NCI-H1092 (cell line): ENCODE measurements at regions not wholly inside any gene's neighbourhood (a gene's known extent, or its start where the extent isn't known, plus 50 kb on each side); places are given as distances from the start of the nearest gene placed in this dataset.

Source experiments
- DNase-seq: peaks from one replicate; lab custom pipeline; 2025; lab: John Stamatoyannopoulos, UW

DNA sequence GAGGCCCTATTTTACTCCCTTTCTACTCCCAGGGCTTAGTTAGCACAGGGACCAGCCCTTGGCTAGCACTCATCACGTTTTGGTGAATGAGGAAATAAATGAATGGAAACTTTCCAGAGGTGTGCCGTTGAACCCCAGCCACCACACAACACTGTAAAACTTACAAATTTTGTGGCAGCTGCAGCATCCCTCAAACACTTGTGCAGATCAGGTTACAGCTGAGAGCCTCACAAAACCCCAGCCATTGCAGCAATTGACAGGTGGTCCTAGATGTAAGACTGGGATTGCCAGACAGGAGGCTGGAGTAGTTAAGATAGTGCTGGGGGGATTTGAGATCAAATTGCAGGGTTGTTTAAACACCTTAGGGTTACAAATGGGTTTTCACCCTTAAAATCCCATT, 482.2 kb upstream of the KIF2A start:
- no peak for DNase-seq

DNA sequence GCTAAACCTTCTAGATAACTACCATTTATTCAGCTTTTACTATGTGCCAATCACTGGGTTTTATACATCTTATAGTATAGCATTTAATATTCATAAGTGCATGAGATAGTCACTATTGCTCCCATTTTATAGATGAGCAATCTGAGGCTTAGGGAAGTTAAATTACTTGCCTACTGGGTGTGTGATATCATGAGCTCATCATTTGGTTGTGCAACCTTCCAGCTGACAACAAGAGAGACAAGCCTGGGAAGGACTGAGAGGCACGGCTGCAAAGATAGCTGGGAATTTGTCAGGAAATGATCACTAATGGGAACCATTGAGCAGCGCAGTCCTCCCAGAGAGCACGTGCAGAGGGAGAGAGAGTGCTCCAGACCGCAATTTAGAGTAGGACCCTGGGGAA, 481.6 kb upstream of the KIF2A start:
- DNase-seq: no peak

DNA sequence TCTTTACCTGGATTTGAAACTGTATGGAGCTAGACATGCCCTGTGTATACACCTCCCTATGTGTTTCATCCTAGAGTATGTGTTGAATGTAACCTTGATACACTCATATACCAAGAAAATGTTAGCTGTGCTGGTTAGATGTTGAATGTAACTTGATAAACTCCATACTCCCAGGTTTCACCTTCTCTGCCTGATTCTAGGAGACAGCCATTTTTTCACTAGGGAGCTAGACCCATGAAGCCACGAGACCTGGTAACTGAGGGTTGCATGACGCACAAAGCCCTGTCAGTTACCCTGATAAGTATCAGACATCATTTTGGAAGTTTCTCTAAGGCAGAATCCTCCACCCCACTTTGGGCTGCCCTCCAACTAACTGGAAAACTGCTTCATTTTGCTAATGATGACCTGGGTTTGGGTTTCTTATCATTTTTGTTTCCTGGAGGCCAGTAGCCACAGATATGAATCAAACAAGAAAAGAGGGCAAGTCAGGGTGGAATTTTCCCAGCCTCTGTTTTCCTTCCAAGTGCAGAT, 478.5 kb upstream of the KIF2A start:
- DNase-seq: no peak

DNA sequence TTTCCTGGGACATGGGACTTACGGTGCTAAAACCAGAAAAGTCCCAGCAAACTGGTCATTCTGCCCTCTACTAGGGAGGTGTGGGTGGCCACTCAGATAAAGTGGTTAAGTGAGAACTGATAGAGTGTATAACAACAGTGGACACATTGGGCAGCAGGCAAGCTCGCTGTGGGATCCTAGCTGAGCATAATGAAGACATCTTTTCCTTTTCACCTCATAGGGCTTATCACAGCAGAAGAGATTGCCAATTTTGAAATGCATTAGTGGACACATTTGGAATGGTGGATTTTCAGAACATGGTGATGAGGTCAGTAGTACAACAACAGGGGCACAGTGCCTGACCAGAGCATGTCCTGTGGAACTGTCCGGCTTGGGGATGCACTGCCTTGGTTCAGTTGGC, 477.1 kb upstream of the KIF2A start:
- no peak for DNase-seq

DNA sequence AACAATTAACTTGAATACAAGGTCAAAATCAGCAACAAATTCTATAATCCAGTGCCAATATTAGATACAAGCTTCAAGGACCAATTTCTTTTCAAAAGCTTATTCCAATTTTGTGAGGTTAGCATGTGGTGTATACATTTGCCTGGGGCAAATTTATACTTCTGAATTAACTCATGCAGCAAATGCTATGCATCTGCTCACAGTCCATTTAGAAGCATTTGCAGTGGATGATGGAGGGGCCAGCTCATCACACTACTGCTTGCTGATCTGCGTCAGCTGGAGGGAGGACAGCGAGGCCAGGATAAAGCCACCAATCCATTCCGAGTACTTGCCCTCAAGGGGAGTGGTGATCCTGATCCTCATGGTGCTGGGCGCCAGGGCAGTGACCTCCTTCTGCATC, 474.3 kb upstream of the KIF2A start:
- no peak for DNase-seq

DNA sequence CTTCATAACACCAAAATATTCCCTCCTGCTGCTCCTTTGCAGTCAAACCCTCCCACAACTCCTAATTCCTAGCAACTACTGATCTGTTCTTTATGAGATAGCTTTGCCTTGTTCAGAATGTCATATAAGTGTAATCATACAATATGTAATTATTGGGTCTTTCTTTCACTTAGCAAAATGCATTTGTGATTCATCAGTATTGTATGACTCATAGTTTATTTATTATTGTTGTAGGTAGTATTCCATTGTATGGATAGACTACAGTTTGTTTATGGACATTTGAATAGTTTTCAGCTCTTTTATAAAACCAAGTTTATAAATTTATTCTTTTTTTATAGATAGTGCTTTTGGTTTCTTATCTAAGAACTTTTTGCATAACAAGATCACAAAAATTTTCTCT, 468.2 kb upstream of the KIF2A start:
- no peak for DNase-seq

DNA sequence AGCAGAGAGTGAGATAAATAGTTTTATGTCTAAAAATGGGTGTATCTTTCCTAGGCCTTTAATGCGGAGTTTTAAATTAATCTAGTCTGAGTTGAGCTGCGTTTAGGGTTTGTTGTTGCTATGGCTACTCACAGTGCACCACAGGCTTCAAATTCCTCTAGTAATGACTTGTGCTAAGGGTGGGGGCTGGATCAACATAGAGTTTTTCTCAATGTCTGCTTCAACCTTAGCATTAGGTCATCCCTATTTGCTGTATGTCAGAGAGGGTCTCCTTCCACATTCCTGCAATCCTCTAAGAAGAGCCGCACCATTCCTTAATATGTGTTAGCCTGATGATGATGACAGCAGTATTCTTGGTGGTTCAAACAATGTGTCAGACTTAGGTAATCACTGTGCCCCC, 465.6 kb upstream of the KIF2A start:
- DNase-seq: no peak

DNA sequence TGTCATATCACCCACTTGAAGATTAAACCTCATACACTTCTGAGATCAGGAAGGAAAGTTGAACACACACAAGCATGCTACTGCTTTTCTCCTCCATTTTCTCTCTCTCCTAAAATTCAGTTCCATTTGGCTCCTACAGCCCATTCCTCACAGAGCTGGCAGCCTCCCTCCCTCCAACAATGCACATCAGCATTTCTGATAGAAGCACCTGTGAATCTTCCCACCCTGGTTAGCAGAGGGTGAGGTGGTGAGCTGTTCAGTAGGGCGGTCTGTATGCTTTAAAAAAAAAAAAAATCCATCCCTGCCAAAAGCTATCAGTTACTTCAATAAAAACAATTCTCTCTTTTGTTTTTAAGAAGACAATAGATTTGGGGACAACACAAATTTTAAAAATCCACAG, 463.2 kb upstream of the KIF2A start:
- no peak for DNase-seq

DNA sequence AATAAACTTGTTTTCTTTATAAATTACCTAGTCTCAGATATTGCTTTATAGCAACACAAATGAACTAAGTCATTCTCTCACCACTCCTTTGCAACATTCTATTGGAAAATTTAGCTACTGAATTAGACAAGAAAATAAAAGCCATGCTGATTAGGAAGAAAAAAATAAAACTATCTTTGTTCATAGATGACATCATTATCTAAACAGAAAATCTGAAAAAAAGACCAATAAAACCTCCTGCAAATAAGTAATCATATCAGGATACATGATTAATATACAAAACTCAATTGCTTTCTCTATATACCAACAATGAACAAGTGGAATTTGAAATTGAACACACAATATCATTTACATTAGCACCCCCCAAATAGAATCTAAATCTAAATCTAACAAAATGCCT, 455.3 kb upstream of the KIF2A start:
- DNase-seq: no peak

DNA sequence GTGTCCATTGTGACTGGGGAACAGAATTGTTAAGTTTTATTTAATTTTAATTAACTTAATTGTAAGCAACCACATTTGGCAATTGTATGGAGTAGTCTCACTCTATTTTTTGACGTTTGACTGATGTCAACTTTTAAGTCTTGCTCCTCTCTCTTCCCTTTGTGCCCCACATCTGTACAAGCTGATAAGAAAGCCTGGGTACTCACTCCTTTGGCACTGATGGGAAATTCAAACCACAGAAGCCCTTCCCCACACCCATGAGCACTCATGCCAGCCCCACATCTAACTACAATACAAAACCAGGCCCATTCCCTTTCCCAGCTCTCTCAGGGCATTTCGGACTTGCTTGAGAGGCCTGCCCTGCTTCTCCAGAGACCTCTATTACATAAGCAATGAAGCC, 451.5 kb upstream of the KIF2A start:
- DNase-seq: no peak

DNA sequence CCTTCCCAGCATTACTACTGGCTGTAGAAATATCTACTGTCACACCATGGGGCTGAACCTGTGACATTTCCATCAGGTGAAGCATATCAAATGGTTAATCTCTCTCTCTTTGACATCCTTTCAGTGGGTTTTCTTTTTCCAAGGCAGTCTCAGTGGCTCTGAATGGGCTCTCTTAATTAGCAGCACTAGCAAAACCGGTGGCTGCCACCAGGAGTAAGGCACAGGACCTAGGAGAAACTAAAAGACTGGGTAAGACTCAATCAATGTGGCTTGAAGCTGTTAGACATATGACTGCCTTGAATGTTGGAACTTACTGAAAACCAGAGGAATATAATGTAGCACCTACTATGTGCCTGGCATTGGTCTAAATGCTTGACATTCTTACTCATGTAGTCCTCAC, 445.0 kb upstream of the KIF2A start:
- no peak for DNase-seq

DNA sequence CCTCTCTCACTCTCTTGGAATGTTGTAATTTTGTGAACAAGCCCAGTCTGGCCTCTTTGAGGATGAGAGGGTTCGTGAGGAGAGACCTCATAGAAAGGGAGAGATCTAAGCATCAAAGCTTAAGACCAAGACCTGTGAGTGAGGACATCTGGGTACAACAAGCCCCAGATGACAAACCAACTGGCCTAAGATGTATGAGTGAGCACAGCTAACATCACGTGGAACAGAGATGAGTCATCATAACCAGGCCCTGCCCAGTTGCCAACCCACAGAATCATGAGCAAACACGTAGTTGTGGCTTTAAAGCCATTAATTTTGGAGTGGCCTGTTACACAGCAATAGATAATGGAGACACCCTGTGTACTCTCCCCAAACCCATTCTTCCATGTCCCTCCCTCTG, 439.1 kb upstream of the KIF2A start:
- DNase-seq: no peak

DNA sequence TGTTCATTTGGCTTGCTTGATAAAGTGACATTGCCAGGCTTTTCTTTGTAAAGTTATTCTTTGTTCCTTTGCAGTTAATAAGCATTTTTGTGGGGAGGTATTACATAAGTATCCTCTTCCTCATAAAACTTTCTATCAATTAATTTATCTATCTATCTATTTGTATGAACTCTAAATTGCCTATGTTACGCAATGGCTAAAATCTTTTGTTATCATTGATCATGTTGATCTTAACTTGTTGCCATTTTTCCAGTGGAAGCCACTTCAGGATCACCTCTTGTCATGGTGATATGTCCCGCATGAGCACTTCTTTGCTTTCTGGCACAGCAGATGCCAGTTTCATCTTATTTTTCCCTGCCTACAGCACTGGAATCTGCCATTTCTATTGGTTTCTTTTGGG, 436.7 kb upstream of the KIF2A start:
- no peak for DNase-seq

DNA sequence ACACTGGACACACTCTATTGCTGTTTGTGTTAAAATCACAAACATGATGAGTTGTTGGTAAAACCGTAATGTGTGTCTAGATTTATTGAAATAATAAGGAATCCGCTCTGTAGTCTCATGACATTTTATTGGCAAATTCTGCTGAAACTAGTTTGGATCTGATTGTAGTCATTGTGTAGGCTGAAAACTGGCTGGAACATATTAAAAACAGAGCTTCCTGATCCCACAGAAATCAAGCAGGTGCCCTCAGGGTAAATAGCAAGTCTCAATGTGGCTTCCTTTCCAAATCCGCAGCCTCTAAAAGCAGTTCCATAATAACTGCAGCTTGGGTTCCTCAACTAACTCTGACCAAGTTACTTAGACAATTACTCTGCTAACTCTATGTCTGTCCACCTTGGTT, 427.5 kb upstream of the KIF2A start:
- DNase-seq: no peak

DNA sequence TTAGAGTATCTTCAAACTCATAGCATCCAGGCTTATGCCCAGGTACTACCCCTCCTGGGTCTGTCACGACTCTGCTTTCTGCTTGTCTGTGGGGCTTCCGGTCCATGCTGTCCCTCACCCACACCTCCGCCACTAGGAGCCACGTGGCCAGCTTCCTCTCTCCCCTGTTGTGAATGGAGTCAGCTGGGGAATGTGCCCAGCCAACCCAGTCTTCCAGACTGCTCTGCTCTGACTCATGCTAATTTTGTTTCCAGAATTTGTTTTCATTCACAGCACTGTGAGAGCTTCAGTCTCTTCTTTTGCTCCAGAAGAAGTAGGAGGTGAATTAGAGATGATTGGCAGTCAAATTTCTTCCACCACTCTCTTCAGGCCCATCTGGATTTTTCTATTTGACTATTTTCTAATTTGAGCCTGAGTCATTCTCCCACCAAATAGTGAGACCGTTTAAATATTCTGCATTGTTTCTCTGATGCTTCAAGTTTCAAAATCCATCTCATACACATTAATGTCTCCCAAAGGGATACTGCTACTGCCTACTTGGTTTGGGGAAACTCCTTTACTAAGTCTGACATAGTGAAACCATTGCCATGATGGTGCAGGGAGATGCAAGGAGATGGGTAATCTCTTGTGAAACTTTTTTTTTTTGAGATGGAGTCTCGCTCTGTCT, 424.1 kb upstream of the KIF2A start:
- no peak for DNase-seq

DNA sequence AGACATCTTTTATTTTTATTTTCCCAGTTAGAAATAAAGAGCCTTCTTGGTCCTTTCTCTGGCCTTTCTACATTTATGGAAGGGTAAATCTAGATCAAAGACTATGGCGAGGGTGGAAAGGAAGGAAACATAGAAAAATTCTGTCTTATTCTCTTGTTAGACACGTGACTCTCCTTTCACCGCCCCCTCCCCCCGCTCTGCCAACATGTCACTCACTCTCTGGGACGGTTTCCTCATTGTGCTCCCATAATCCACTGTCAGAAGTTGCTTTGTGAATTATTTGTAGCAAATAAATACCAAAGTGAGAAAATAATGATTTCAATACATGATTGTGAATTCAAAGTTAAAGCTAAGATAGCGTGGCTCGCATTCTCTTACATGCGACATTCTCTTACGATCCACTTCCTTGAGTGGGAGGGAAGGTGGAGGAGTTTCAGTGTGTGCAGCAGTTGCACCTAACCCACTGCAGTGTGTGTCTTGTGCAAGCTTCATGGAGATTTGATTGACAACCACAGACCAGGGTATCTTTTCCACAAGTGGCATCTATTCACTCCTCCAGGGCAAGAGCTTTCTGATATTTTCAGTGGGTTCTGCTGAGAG, 423.0 kb upstream of the KIF2A start:
- no peak for DNase-seq

DNA sequence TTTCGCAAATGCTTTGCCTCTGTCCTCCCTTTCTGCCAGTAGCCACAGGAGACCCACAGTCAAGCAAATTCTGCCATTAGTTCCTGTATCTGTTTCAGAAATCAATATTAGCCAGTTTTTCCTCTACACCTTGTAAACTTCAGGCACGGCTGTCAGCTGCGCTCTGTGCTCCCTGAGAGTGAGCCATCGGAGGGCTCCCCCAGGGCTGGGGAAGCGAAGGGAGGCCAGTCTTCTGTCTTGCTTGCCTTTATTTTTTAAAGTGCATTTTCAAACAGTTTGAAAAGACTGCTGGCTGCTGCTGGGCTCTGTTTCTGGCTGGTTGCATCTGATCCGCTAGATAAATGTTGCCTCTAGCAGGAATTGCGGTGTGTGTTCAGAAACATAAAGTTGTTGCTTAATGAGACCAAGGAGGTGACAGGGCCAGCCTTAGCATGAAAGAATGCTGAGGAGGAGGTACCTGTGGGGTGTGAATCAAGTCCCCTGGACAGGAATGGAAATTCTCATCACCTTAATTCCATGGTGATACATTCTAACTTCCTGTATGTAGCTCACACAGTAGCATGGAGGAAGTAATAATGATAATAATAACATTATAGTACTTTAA, 421.7 kb upstream of the KIF2A start:
- no peak for DNase-seq

DNA sequence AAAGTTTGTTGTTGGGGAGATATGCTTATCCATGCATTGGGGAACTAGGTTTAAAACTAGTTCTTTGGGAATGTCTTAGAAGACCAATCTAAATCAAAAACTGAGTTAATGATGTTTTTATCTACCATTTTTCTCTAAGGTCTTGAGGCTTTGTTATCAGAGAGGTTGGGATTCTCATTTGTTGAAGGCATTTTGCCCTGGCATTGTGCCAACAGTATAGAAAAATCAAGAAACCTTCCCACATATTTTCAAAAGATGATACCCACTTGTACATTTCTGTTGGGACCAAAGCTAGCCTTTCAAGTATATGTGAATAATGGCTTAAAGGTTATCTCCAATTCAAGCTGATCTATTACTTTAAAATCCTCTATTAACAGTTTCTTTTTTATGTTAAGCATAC, 419.8 kb upstream of the KIF2A start:
- no peak for DNase-seq

DNA sequence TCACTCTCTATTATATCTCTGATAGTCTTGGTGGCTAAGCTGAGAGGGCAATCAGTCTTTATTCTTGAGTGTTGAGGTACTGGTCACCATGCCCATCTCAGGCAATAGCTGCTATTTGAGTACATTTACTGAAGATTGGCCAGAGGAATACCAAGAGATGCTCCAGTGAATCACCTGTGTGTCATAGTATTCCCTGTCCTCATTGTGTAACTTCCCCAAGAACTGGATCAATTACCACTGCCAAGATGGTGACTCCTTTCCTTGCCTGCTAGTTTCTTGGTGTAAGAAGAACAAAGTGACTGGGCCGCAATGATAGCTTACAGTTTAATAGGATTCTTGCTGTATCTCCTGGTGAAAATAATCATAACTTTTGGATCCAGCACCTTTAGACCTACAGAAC, 418.7 kb upstream of the KIF2A start:
- no peak for DNase-seq

DNA sequence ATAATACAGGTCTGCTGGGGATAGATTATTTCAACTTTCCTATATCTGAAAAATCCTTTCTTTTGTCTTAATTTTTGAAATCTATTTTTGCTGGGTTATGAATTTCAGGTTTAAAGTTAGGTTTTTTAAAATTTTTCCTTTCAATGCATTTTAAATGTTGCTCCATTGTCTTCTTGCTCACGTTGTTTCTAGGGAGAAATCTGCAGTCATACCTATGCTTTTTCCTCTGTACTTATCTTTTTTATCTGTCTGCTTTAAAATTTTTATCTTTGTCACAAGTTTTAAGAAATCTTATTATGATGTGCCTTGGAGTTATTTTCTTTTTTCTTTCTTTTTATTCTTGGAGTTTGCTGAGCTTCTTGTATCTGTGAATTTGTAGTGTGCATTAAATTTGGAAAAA, 412.0 kb upstream of the KIF2A start:
- DNase-seq: no peak

DNA sequence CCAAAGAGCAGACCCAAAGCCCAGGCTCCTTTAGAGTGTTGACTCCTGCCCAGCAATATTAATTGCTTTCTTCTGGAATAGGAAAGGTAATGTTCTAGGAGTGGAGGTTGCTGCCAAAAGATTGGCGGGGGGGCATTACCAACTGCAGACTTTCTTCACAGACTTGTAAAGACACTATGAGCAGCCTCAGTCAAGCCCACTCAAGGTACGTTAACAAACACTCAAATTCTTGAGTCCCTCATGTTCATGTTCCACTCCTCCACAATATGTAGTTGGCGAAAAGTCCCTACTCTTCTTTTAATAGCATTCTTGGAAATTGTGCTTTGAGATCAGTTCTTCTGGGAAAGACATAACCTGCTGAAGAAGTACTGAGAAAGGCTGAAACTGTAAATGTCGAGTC, 409.2 kb upstream of the KIF2A start:
- no peak for DNase-seq

DNA sequence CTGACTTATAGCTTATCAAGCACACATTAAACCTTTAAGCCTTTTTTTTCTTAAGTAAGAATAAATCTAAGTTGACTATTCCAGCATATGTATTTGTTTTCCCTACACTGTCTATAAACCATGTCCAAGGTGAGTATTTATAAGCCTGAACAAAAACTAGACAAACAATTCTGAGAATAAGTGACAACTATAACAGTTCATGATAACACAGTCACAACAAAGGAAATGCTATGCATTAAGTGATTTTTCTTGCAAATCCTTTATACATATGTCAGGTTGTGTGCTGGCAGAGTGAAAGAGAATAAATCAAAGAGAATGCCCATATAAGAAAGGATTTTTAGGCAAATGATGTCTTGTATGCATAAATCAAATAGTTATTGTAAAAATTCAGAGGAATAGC, 408.8 kb upstream of the KIF2A start:
- DNase-seq: no peak

DNA sequence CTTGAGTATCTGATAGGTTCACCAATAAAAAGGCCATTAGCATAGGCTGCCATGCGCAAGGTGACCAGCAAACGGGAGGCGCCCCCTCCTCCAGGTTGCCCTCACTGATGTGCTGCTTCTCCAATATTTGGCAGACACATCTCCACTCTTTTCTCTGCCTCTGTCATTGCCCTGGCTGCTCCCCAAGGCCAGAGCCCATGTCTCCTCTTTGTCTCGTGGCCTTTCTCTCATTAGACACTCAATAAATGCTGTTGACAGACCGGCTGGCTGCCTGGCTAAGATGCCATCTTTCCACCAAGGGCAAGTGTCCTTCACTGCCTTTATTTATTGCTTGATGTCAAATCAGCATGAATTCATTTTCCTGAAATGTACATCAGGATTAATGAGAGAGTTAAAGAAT, 404.0 kb upstream of the KIF2A start:
- no peak for DNase-seq

DNA sequence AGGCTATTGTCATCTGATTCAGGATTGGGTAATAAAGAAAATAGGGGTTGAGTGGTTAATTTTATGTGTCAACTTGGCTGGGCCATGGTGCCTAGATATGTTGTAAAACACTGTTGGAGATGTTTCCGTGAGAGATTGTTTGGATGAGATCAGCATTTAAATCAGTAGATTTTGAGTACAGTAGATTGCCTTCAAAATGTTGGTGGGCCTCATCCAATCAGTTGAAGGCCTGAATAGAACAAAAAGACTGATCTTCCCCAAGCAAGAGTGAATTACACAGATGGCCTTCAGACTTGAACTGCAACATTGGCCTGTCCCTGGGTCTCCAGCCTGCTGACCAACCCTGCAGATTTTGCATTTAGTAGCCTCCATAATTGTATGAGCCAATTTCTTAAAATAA, 401.3 kb upstream of the KIF2A start:
- no peak for DNase-seq
